ENCODE measurements at regions not wholly inside any gene's neighbourhood (a gene's known extent, or its start where the extent isn't known, plus 50 kb on each side); places are given as distances from the start of the nearest gene placed in this dataset.
"Not testable (repeated sequence)": the region's sequence is repeated elsewhere in the genome, so short reads cannot be mapped to it uniquely, and the experiment has no call there.

DNA sequence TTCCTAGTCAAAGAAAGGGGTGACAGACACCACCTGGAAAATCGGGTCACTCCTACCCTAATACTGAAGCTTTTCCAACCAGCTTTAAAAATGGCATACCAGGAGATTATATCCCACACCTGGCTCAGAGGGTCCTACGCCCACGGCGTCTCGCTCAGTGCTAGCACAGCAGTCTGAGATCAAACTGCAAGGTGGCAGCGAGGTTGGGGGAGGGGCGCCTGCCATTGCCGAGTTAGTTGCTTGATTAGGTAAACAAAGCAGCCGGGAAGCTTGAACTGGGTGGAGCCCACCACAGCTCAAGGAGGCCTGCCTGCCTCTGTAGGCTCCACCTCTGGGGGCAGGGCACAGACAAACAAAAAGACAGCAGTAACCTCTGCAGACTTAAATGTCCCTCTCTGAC is 127.1 kb downstream of the NXPE2 start:
- TF ChIP-seq CTCF (IDR thresholded peaks at IDR 0.05); EZH2phosphoT487 (IDR thresholded peaks at IDR 0.05; ENCODE audit: borderline replicate concordance, low read depth); TCF12 (IDR thresholded peaks at IDR 0.05); EP300 (IDR thresholded peaks at IDR 0.05; ENCODE audit: borderline replicate concordance in 1 of 2, low read depth in 1 of 2, low read length in 1 of 2); FOXJ3 (CRISPR knock-in tag; IDR thresholded peaks at IDR 0.05); NFIC (IDR thresholded peaks at IDR 0.05; ENCODE audit: borderline replicate concordance); SIN3A (IDR thresholded peaks at IDR 0.05; ENCODE audit: borderline replicate concordance, low read depth, low read length); ELF1 (IDR thresholded peaks at IDR 0.05); GABPA (IDR thresholded peaks at IDR 0.05; ENCODE audit: low read depth): not testable (repeated sequence)
